ENCODE measurements at regions not wholly inside any gene's neighbourhood (a gene's known extent, or its start where the extent isn't known, plus 50 kb on each side); places are given as distances from the start of the nearest gene placed in this dataset.

DNA sequence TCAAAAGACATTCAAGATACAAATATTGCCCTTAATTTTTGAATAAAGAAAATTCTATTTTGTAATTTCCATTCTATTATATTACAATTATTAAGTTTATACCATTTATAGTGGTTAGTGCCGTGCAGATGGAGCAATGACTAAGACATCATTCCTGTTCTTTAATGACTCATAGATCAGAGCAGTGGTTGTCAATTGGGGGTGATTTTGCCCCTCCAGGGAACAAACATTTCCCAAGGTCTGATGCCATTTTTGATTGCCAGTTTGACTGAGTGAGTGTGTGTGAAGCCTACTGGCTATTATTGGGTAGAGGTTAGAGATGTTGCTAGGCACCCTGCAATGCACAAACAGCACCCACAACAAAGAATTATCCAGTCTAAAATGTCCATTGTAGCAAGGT lies 97.9 kb upstream of the DDIT4L start:
- no peak for DNase-seq
- Histone ChIP-seq H3F3A (replicated peaks; ENCODE audit: insufficient read depth) (peaks cover 12% of the 10 kb centered on the region), H4K20me1 (ENCODE audit: insufficient read depth) (no peaks in the 10 kb centered on the region), H3K4me3 (ENCODE audit: low read depth in 2 of 2, low read length in 1 of 2) (no peak overlapping the region), H3K9ac (no peak overlapping the region), H3K79me2 (ENCODE audit: insufficient read depth) (no peaks in the 10 kb centered on the region), H3K27me3 (ENCODE audit: insufficient read depth) (no peaks in the 10 kb centered on the region), H2AFZ (ENCODE audit: low read depth) (0 out of 2 replicates have a peak overlapping the region, but pooled peaks have one; percentile 27), H3K36me3 (replicated peaks in 1 of 2; ENCODE audit: control insufficient read depth in 1 of 2, insufficient read depth in 2 of 2, low read length in 1 of 2) (no peaks in the 10 kb centered on the region), H3K27ac (ENCODE audit: low read depth in 2 of 2, low read length in 1 of 2) (peak overlapping the region in 1 of 2 experiments; percentile 64; a peak in 2 of 4 replicates), H3K9me3 (no peaks in the 10 kb centered on the region), H3K4me1 (ENCODE audit: control insufficient read depth in 1 of 2, insufficient read depth in 2 of 2, low read depth in 1 of 2, low read length in 1 of 2) (peaks cover 3 to 20% of the 10 kb centered on the region in 2 experiments; a peak in 3 of 4 replicates), H3K4me2 (no peak overlapping the region), H3K9me2 (no peaks in the 10 kb centered on the region)
- CTCF ChIA-PET: interaction anchor here (1.0 kb wide), 1 partner anchor 11 kb away, joined by 3 read pairs; no protein-coding TSS in a partner anchor
- POLR2A ChIA-PET: no interaction called here
- WGBS (ENCODE audit: low lambda C conversion rate): 23% methylated on average over 1 of the region's 1 CpG
- TF ChIP-seq EP300 (IDR thresholded peaks at IDR 0.05; ENCODE audit: borderline replicate concordance in 1 of 2, low read depth in 1 of 2, low read length in 1 of 2) (peak in 1 of 2 experiments; percentile 36; a peak in 1 of 4 replicates), NRF1 (IDR thresholded peaks at IDR 0.05; ENCODE audit: low read depth, low read length) (no peak), FOSL2 (IDR thresholded peaks at IDR 0.05; ENCODE audit: borderline replicate concordance, low read depth) (peak; percentile 71; the same call in 1 of the 2 replicates), JUND (IDR thresholded peaks at IDR 0.05) (peak; percentile 49), TCF12 (IDR thresholded peaks at IDR 0.05) (peak; percentile 30), NFIC (IDR thresholded peaks at IDR 0.05; ENCODE audit: borderline replicate concordance) (no peak)
- TF ChIP-seq, protein P1, sequence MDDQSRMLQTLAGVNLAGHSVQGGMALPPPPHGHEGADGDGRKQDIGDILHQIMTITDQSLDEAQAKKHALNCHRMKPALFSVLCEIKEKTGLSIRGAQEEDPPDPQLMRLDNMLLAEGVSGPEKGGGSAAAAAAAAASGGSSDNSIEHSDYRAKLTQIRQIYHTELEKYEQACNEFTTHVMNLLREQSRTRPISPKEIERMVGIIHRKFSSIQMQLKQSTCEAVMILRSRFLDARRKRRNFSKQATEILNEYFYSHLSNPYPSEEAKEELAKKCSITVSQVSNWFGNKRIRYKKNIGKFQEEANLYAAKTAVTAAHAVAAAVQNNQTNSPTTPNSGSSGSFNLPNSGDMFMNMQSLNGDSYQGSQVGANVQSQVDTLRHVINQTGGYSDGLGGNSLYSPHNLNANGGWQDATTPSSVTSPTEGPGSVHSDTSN (IDR thresholded peaks at IDR 0.05): peak; percentile 36; the same call in 1 of the 2 replicates

DNA sequence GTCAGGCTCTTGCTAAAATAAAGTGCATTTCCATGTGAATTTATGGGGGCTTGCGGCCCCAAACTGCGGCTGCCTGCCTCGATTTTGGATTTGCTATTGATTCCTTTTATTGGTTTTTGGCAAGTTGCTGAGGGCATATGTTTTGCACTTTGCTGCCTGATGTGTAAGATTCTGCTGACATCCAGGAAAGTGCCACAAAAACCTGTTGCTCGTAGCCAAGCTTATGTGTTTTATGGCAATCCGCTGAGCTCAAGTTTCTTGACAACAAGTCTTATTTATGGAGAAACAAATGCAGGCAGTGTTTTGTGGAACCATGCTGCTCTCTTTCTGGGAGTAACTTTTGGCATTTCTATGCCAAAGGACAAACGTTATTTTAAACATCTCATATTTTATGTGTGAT lies 97.3 kb upstream of the DDIT4L start:
- H3K4me1 ChIP-seq (ENCODE audit: control insufficient read depth in 1 of 2, insufficient read depth in 2 of 2, low read depth in 1 of 2, low read length in 1 of 2): peaks cover 3 to 20% of the 10 kb centered on the region in 2 experiments; a peak in 3 of 4 replicates
- no peaks in the 10 kb centered on the region for H4K20me1 ChIP-seq (ENCODE audit: insufficient read depth)
- no peak overlapping the region for H3K4me2 ChIP-seq
- TF ChIP-seq MXI1 (IDR thresholded peaks at IDR 0.05; ENCODE audit: low read depth, low read length): no peak
- WGBS (ENCODE audit: low lambda C conversion rate): 89% methylated on average over 6 of the region's 6 CpGs
- no peaks in the 10 kb centered on the region for H3K27me3 ChIP-seq (ENCODE audit: insufficient read depth)
- H3K79me2 ChIP-seq (ENCODE audit: insufficient read depth): no peaks in the 10 kb centered on the region
- no peak overlapping the region for H3K27ac ChIP-seq (ENCODE audit: low read depth in 2 of 2, low read length in 1 of 2)
- H3K9ac ChIP-seq: no peak overlapping the region
- H3K9me2 ChIP-seq: no peaks in the 10 kb centered on the region
- H3K36me3 ChIP-seq (replicated peaks in 1 of 2; ENCODE audit: control insufficient read depth in 1 of 2, insufficient read depth in 2 of 2, low read length in 1 of 2): no peaks in the 10 kb centered on the region
- CTCF ChIA-PET: interaction anchor here (1.0 kb wide), 1 partner anchor 12 kb away, joined by 3 read pairs; no protein-coding TSS in a partner anchor
- POLR2A ChIA-PET: no interaction called here
- peaks cover 12% of the 10 kb centered on the region for H3F3A ChIP-seq (replicated peaks; ENCODE audit: insufficient read depth)
- no peaks in the 10 kb centered on the region for H3K9me3 ChIP-seq
- no peak overlapping the region for H2AFZ ChIP-seq (ENCODE audit: low read depth)
- no peak for DNase-seq
- no peak overlapping the region for H3K4me3 ChIP-seq (ENCODE audit: low read depth in 2 of 2, low read length in 1 of 2)

DNA sequence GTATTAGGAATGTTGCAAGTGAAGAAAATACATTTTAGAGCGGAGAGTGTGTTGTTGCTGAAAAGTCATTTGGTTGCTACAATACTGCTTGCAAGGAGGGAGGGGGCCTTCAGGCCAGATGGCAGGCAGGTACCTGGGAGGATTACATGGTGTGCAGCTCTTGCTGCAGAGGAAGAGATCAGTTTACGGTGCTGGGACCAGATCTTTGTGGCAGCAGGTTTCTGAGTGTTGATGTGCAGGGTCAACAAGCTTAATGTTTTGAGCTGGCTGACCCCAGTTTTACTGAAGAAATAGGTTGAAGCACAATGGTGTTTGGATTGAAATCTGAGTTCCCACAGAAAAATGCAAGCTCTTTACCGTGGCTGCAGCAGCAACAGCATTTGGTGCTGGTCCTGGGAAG lies 96.4 kb upstream of the DDIT4L start:
- Histone ChIP-seq H2AFZ (ENCODE audit: low read depth) (no peak overlapping the region), H3K27me3 (ENCODE audit: insufficient read depth) (no peaks in the 10 kb centered on the region), H3K27ac (ENCODE audit: low read depth in 2 of 2, low read length in 1 of 2) (no peak overlapping the region), H3K4me2 (no peak overlapping the region), H3K4me3 (ENCODE audit: low read depth in 2 of 2, low read length in 1 of 2) (no peak overlapping the region), H3K4me1 (ENCODE audit: control insufficient read depth in 1 of 2, insufficient read depth in 2 of 2, low read depth in 1 of 2, low read length in 1 of 2) (peaks cover 3 to 20% of the 10 kb centered on the region in 2 experiments; a peak in 3 of 4 replicates), H3K9me2 (no peaks in the 10 kb centered on the region), H4K20me1 (ENCODE audit: insufficient read depth) (no peaks in the 10 kb centered on the region), H3K9me3 (no peaks in the 10 kb centered on the region), H3F3A (replicated peaks; ENCODE audit: insufficient read depth) (peaks cover 12% of the 10 kb centered on the region), H3K36me3 (replicated peaks in 1 of 2; ENCODE audit: control insufficient read depth in 1 of 2, insufficient read depth in 2 of 2, low read length in 1 of 2) (no peaks in the 10 kb centered on the region), H3K79me2 (ENCODE audit: insufficient read depth) (no peaks in the 10 kb centered on the region), H3K9ac (no peak overlapping the region)
- DNase-seq: no peak
- WGBS (ENCODE audit: low lambda C conversion rate): 92% methylated on average over 3 of the region's 3 CpGs
- POLR2A ChIA-PET: no interaction called here
- no peak for TF ChIP-seq TEAD4 (IDR thresholded peaks at IDR 0.05; ENCODE audit: borderline replicate concordance, insufficient read depth)
- CTCF ChIA-PET: interaction anchor here (0.9 kb wide), 1 partner anchor 278 kb away, joined by 3 read pairs; no protein-coding TSS in a partner anchor
